ENCODE measurements at regions not wholly inside any gene's neighbourhood (a gene's known extent, or its start where the extent isn't known, plus 50 kb on each side); places are given as distances from the start of the nearest gene placed in this dataset.
"Not testable (repeated sequence)": the region's sequence is repeated elsewhere in the genome, so short reads cannot be mapped to it uniquely, and the experiment has no call there.

- no peak for DNase-seq
These were observed 181.5 kb upstream of the RPS23 start for GRCh38 chr5:82459626-82460025.

GRCh38 chr5:82455317-82455716, 177.2 kb upstream of the RPS23 start:
- DNase-seq, result not testable (repeated sequence)

GRCh38 chr5:82448374-82448773, 170.2 kb upstream of the RPS23 start:
- DNase-seq, result no peak

- no peak for DNase-seq
These were observed 169.8 kb upstream of the RPS23 start for GRCh38 chr5:82447913-82448312.

GRCh38 chr5:82446809-82447208, 168.7 kb upstream of the RPS23 start:
- no peak for DNase-seq

GRCh38 chr5:82445726-82446335, 167.7 kb upstream of the RPS23 start:
- DNase-seq, result no peak

GRCh38 chr5:82439750-82440445, 161.7 kb upstream of the RPS23 start:
- no peak for DNase-seq

GRCh38 chr5:82437565-82437964, 159.4 kb upstream of the RPS23 start:
- DNase-seq, result not testable (repeated sequence)

- no peak for DNase-seq
These were observed 158.1 kb upstream of the RPS23 start for GRCh38 chr5:82436291-82436690.

- not testable (repeated sequence) for DNase-seq
These were observed 156.8 kb upstream of the RPS23 start for GRCh38 chr5:82434696-82435660.

- DNase-seq, result no peak
These were observed 148.5 kb upstream of the RPS23 start for GRCh38 chr5:82426464-82427154.

GRCh38 chr5:82425591-82425990, 147.4 kb upstream of the RPS23 start:
- DNase-seq, result no peak

GRCh38 chr5:82424211-82424610, 146.1 kb upstream of the RPS23 start:
- DNase-seq, result no peak

- no peak for DNase-seq
These were observed 144.6 kb upstream of the RPS23 start for GRCh38 chr5:82422751-82423181.

GRCh38 chr5:82422001-82422740, 144.0 kb upstream of the RPS23 start:
- DNase-seq, result no peak

GRCh38 chr5:82421119-82421518, 143.0 kb upstream of the RPS23 start:
- no peak for DNase-seq

GRCh38 chr5:82420524-82420923, 142.4 kb upstream of the RPS23 start:
- not testable (repeated sequence) for DNase-seq

GRCh38 chr5:82419559-82420332, 141.6 kb upstream of the RPS23 start:
- peak; percentile 24 for DNase-seq

GRCh38 chr5:82418608-82418950, 140.4 kb upstream of the RPS23 start:
- DNase-seq, result no peak

- DNase-seq, result no peak
These were observed 139.8 kb upstream of the RPS23 start for GRCh38 chr5:82417776-82418607.

GRCh38 chr5:82416512-82416911, 138.4 kb upstream of the RPS23 start:
- no peak for DNase-seq
